Lower leg skin (tissue), 4 donors: ENCODE measurements at regions not wholly inside any gene's neighbourhood (a gene's known extent, or its start where the extent isn't known, plus 50 kb on each side); places are given as distances from the start of the nearest gene placed in this dataset.

Experiments used
- DNase-seq, 2 donors: peaks; one replicate each; pipeline ENCODE4 v3.0.0-alpha.2; 2019; ENCODE audit warnings: low spot score in 2 of 2
- H3K4me3 ChIP-seq: fragments of 200-600 bp; sonication (generic); 2 replicates; pipeline ENCODE4 v1.5.1; 2017; ENCODE audit warnings: mild to moderate bottlenecking, low read depth; ENCODE audit not compliant: poor library complexity, severe bottlenecking
- CTCF ChIP-seq, 3 donors: fragments of 450-650 bp; IDR thresholded peaks; one replicate each; pipeline ENCODE4 v1.5.1; 2016; ENCODE audit warnings: antibody characterized with exemption in 3 of 3, mild to moderate bottlenecking in 3 of 3, moderate library complexity in 2 of 3
- POLR2A ChIP-seq, 2 donors: fragments of 450-650 bp; IDR thresholded peaks; one replicate each; pipeline ENCODE4 v1.6.1; 2016 to 2017; ENCODE audit warnings: antibody characterized with exemption in 2 of 2, mild to moderate bottlenecking in 1 of 2, moderate library complexity in 1 of 2
- WGBS, 2 donors: methylation state at CpG; one replicate each; pipeline ENCODE4 v1.1.5; 2018; 5-methylcytosine and 5-hydroxymethylcytosine counted together
- intact Hi-C: fragments of 100-400 bp; cut with DNase I; formaldehyde crosslinking; loops from one replicate; pipeline ENCODE4 v1.15.0; 2023; ENCODE audit warnings: low total_unique reads

DNA sequence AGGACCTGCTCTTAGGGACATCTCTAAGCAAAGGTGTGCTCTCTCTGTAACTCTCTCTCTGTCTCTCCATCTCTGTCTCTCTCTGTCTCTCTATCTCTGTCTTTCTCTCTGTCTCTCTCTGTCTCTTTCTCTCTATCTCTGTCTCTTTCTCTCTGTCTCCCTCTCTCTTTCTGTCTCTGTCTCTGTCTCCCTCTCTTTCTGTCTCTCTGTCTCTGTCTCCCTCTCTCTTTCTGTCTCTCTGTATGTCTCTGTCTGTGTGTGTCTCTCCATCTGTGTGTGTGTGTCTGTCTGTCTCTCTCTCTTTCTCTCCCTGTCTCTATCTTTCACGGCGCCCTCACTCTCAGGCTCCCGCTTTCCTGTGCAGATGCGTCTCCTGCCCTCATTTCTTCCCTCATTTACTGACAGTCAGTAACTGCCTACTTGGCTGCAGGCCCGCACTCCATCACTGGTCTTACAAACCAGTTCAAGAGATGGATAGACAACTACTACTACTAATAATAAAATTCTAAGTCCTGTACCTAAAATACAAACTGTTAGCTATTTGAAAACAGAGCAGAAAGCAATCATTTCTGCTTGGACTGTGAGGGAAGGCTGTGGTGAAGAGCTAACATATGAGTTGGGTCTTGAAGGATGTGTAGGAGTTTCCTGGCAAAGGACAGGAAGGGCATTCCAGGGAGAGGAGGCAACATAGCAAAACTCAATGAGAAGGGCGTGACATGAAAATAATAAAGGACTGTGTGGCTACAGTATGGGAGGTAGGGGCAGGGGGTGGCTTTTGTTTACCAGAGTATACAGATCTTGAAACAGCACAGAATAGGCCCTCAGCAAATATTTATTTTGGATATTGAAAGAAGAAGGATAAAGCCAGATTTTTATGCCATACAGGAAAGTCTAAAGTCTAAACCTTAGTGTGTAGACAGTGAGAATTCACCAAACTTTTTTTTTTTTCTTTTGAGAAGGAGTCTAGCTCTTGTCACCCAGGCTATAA lies 67.8 kb upstream of the TAB2 start:
- H3K4me3 ChIP-seq: no peak overlapping the region
- TF ChIP-seq POLR2A (IDR thresholded peaks at IDR 0.05) (no peak), CTCF (IDR thresholded peaks at IDR 0.05) (no peak)
- WGBS, 2 donors: 90 to 92% methylated on average over 6 of the region's 6 CpGs
- no peak for DNase-seq
- intact Hi-C loops: no loop called here

- TF ChIP-seq POLR2A (IDR thresholded peaks at IDR 0.05) (no peak), CTCF (IDR thresholded peaks at IDR 0.05) (no peak)
- WGBS, 2 donors: 83 to 89% methylated on average over 8 of the region's 8 CpGs
- DNase-seq: no peak
- intact Hi-C loops: no loop called here
- no peak overlapping the region for H3K4me3 ChIP-seq
Observed at GRCh38 chr6:149250951-149251350, 66.6 kb upstream of the TAB2 start.

DNA sequence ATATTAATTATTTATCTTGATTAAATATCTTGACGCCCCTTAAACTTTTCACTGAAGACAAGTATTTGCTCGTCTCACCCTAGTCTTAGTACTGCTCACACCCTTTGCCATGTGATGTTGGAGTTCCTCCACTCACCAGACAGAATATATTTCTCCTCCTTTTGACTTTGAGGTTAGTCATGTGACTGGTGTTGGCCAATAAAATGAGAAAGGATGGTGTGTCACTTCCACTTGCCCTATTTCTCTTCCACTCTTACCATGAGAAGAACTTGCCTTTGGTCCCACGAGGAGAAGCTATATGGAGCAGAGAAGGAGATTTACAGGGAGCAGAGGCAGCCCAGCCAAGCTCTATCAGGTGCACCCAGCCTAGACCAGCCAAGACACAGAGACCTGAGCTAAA lies 64.9 kb upstream of the TAB2 start:
- H3K4me3 ChIP-seq: no peak overlapping the region
- intact Hi-C loops: no loop called here
- TF ChIP-seq POLR2A (IDR thresholded peaks at IDR 0.05) (no peak), CTCF (IDR thresholded peaks at IDR 0.05) (no peak)
- DNase-seq: no peak
- 62 to 92% methylated on average over 3 of the region's 3 CpGs for WGBS, 2 donors

DNA sequence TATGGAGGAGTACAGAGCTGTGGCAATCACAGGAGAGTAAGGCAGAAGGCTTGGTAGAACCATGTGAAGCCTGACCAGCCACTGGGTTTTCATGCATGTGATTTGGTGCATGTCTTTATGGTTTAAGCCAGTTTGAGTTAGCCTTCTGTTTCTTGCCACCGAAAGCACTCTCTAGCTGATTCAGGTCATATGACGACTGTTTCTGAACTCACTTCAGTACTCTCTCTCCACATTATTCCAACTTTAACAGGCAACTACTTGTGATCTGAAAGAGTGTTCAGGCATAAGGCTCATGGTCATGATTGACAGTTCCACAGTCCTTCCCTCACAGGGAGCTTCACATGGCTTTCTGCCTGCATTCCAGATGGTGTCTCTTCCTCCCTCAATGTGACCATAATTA lies 63.3 kb upstream of the TAB2 start:
- no peak overlapping the region for H3K4me3 ChIP-seq
- 66 to 70% methylated on average over 2 of the region's 2 CpGs for WGBS, 2 donors
- DNase-seq: no peak
- TF ChIP-seq POLR2A (IDR thresholded peaks at IDR 0.05) (no peak), CTCF (IDR thresholded peaks at IDR 0.05) (no peak)
- intact Hi-C loops: no loop called here

- intact Hi-C loops: no loop called here
- TF ChIP-seq CTCF (IDR thresholded peaks at IDR 0.05) (no peak), POLR2A (IDR thresholded peaks at IDR 0.05) (no peak)
- no peak for DNase-seq
- 87 to 92% methylated on average over 2 of the region's 2 CpGs for WGBS, 2 donors
- no peak overlapping the region for H3K4me3 ChIP-seq
Observed at GRCh38 chr6:149259753-149260152, 57.8 kb upstream of the TAB2 start.
